GM12892 (cell line): ENCODE measurements at regions not wholly inside any gene's neighbourhood (a gene's known extent, or its start where the extent isn't known, plus 50 kb on each side); places are given as distances from the start of the nearest gene placed in this dataset.

Experiments
- POLR2A ChIP-seq: IDR thresholded peaks from 2 replicates; pipeline ENCODE4 v1.6.1; 2011; ENCODE audit warnings: low read depth, low read length, control low read depth
- POLR2AphosphoS5 ChIP-seq: IDR thresholded peaks from 2 replicates; pipeline ENCODE4 v1.6.1; 2011; ENCODE audit warnings: low read depth, low read length, control low read depth
- TAF1 ChIP-seq: IDR thresholded peaks from 2 replicates; pipeline ENCODE4 v1.6.1; 2011; ENCODE audit warnings: low read depth, mild to moderate bottlenecking, control low read depth, low read length, borderline replicate concordance

GRCh38 chr6:133083248-133083967 lies 157.7 kb upstream of the EYA4 start:
- TF ChIP-seq POLR2A (no peak), POLR2AphosphoS5 (no peak), TAF1 (no peak)
